Effector memory CD8-positive, alpha-beta T cell (primary cell): ENCODE measurements at regions not wholly inside any gene's neighbourhood (a gene's known extent, or its start where the extent isn't known, plus 50 kb on each side); places are given as distances from the start of the nearest gene placed in this dataset.
"Not testable (repeated sequence)": the region's sequence is repeated elsewhere in the genome, so short reads cannot be mapped to it uniquely, and the experiment has no call there.

ENCODE experiments used
- ATAC-seq: fragments of 150-1000 bp; cut with Tn5 transposase; replicated peaks from 2 replicates; pipeline ENCODE4 v1.10.0; 2021; ENCODE audit warnings: mild to moderate bottlenecking, moderate library complexity
- DNase-seq, 3 experiments: peaks; one replicate each; pipeline ENCODE4 v3.0.0; 2021
- H3K27ac Mint-ChIP-seq, 2 donors: one replicate each; pipeline ENCODE4 v1.8.0; 2022; ENCODE audit warnings: mild to moderate bottlenecking in 2 of 2, mixed read lengths in 2 of 2, moderate library complexity in 2 of 2
- H3K27me3 Mint-ChIP-seq, 2 donors: one replicate each; pipeline ENCODE4 v1.8.0; 2022; ENCODE audit warnings: mixed read lengths in 2 of 2
- H3K36me3 Mint-ChIP-seq: one replicate; pipeline ENCODE4 v1.8.0; 2022; ENCODE audit warnings: mild to moderate bottlenecking, moderate library complexity, mixed read lengths; ENCODE audit not compliant: insufficient read depth
- H3K4me1 Mint-ChIP-seq, 2 donors: one replicate each; pipeline ENCODE4 v1.8.0; 2022; ENCODE audit warnings: low read depth in 2 of 2, mixed read lengths in 2 of 2
- H3K4me3 Mint-ChIP-seq, 2 donors: one replicate each; pipeline ENCODE4 v1.8.0; 2022; ENCODE audit warnings: mild to moderate bottlenecking in 2 of 2, mixed read lengths in 2 of 2, moderate library complexity in 2 of 2
- H3K9me3 Mint-ChIP-seq, 2 donors: one replicate each; pipeline ENCODE4 v1.8.0; 2022; ENCODE audit warnings: mixed read lengths in 2 of 2

DNA sequence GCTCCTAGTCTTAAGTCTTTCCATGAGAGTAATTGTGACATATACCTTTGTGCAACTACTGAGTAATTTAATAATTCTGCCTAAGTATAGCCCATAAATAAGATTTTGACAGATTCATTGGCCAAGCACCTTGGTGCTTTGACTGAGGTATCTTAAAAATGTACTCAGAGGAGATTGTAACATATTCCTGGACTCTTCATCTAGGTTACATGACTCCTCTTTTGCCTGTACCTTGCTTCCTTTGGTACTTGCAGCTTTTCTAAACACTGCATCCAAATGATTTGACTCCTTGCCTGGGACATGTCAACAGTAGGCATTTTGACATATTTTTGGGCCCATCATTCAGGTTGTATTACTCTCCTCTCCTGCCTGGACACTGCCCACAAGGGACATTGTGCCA lies 1125.0 kb upstream of the AMELY start:
- Mint-ChIP-seq H3K36me3 (no peaks in the 10 kb centered on the region), H3K4me3 (no peak overlapping the region), H3K27me3 (no peaks in the 10 kb centered on the region), H3K4me1 (no peaks in the 10 kb centered on the region), H3K9me3 (no peaks in the 10 kb centered on the region), H3K27ac (no peak overlapping the region)
- no peak for DNase-seq
- ATAC-seq: no peak

DNA sequence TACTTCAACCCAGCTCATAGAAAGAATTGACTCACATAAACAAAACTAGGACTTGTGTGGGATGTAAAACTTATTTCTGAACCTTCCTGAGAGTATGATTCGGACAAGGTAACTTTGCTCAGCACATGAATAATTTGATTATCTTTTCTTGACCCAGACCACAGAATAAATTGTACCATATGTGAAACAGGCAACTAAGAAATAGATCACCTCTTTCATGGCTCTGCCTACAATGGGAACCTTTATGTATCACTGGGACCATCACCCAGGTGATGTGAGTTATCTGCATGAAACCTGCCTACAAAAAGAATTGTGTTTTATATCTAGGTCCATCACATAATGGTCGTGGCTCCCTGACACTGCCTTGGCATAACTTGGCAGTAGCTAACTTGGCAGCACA lies 1124.1 kb upstream of the AMELY start:
- no peak for ATAC-seq
- Mint-ChIP-seq H3K9me3 (no peaks in the 10 kb centered on the region), H3K36me3 (no peaks in the 10 kb centered on the region)

DNA sequence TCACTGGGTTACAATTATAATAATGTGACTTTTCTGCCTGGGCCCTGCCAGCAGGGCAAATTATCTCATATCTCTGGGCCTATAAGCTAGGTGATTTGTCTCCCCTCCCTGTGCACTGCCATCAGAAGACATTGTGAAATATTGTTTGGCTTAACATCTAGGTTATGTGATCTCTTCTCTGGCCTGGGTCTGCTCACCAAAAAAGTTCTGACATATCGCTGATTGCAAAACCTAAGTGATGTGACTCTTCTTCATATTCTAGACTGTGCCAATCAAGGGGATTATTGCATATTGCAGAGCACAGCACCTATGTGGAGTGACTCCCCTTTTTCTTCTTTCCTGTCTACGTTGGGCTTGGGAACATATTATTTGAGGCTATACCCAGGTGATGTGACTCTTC lies 1123.1 kb upstream of the AMELY start:
- DNase-seq (no peak), ATAC-seq (no peak)
- H3K4me1 Mint-ChIP-seq: no peaks in the 10 kb centered on the region
- H3K27ac Mint-ChIP-seq: no peak overlapping the region
- H3K4me3 Mint-ChIP-seq: no peak overlapping the region
- H3K36me3 Mint-ChIP-seq: no peaks in the 10 kb centered on the region
- no peaks in the 10 kb centered on the region for H3K27me3 Mint-ChIP-seq
- no peaks in the 10 kb centered on the region for H3K9me3 Mint-ChIP-seq

More for the DNA sequence above, 1124.1 kb upstream of the AMELY start:
- Mint-ChIP-seq H3K27ac (no peak overlapping the region), H3K4me1 (no peaks in the 10 kb centered on the region), H3K4me3 (no peak overlapping the region), H3K27me3 (no peaks in the 10 kb centered on the region)
- DNase-seq: no peak

DNA sequence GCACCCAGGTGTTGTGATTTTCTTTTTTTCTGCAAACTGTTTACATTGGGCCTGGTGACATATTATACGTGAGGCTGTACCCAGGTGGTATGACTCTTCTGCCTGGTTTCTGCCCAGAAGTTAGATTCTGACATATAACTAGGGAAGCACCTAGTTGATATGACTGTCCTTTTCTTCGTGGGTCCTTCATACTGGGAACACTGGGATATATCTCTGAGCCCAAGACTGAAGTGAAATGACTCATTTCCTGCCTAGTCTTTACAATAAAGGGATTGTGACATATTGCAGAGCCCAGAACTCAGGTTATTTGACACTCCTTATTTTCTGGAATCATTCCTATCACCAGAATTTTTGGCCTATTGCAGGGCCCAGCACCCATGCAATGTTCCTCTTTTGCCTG lies 1121.6 kb upstream of the AMELY start:
- no peaks in the 10 kb centered on the region for H3K27me3 Mint-ChIP-seq
- H3K36me3 Mint-ChIP-seq: no peaks in the 10 kb centered on the region
- H3K4me3 Mint-ChIP-seq: no peak overlapping the region
- DNase-seq (no peak), ATAC-seq (no peak)
- no peak overlapping the region for H3K27ac Mint-ChIP-seq
- no peaks in the 10 kb centered on the region for H3K4me1 Mint-ChIP-seq
- no peaks in the 10 kb centered on the region for H3K9me3 Mint-ChIP-seq

DNA sequence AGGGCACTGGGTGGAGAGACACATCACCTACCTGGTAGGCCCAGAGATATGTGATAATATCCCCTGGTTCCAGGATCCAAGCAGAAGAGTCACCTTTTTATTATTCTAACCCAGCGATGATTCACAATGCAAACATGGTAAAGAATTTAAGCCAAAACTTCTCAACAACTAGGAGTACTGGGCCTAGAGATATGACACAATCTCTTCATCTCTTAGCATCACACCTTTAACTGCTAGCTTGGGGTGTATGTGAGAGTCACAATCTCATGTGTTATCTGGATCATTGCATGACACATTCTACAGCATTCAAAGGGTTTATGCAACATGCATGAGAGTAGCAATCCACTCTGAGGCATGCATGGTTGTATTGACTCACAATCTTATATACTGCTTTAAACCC lies 1109.0 kb upstream of the AMELY start:
- Mint-ChIP-seq H3K4me1 (no peaks in the 10 kb centered on the region), H3K9me3 (no peaks in the 10 kb centered on the region), H3K27me3 (no peaks in the 10 kb centered on the region), H3K4me3 (no peak overlapping the region), H3K27ac (no peak overlapping the region), H3K36me3 (no peaks in the 10 kb centered on the region)
- ATAC-seq (no peak), DNase-seq (no peak)

DNA sequence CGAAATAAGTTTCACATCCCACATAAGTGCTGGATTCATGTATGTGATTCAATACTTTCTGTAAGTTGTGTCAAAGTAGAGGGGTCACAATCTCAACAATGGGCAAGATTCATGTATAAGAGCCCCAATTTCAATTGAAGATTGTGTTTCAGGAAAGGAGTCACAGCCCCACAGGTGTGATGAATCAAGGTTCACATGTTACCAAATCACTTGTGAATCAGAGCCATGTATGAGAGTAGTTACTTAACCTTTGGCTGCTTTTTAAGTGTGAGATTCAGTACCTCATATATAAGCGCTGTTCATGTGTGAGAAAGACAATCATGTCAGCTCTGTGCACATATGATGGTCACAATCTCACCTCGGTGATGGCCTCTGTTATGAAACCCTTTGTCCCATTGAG lies 1100.0 kb upstream of the AMELY start:
- no peak for DNase-seq
- Mint-ChIP-seq H3K36me3 (no peaks in the 10 kb centered on the region), H3K27me3 (no peaks in the 10 kb centered on the region), H3K4me1 (no peaks in the 10 kb centered on the region), H3K4me3 (no peak overlapping the region), H3K9me3 (no peaks in the 10 kb centered on the region), H3K27ac (no peak overlapping the region)
- ATAC-seq: no peak

DNA sequence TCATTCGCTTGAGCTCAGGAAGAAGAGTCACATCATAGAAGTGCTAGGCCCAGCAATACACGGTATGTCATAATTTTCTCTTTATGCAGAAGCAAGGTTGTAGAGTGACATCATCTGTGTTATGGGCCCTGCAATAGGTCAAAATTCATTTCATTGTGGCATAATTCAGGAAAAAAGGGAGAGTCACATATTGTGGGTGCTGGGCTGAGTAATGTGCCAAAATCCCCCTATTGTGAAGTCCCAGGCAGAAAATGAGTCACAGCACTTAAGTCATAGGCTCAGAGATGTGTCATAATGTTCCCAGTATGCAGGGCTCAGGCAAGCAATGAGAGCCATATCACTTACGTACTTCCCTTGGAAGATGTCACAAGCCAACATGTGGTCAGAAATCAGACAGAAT lies 1092.6 kb upstream of the AMELY start:
- Mint-ChIP-seq H3K9me3 (no peaks in the 10 kb centered on the region), H3K4me1 (no peaks in the 10 kb centered on the region), H3K27ac (no peak overlapping the region), H3K36me3 (no peaks in the 10 kb centered on the region), H3K4me3 (no peak overlapping the region), H3K27me3 (no peaks in the 10 kb centered on the region)
- DNase-seq (no peak), ATAC-seq (no peak)

DNA sequence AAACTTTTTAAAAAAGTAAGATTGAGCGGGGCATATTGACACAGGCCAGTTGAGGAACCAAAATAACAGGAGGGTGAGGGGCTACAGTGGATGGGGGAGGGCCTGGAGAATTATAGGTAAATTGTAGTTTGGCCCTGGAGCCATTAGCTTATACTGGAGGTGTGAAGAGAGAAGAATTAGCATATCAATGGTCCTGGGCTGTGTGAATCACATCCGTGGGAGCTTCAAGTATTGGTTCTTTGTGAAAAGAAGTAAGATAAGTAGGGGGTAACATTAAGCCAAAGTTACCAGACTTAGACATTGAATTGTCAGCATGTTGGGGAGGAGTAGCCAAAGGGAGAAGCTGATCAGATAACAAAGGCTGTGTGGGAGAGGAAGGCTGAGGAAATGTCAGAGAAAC lies 1085.2 kb upstream of the AMELY start:
- no peak overlapping the region for H3K4me3 Mint-ChIP-seq
- DNase-seq (no peak), ATAC-seq (no peak)
- no peak overlapping the region for H3K27ac Mint-ChIP-seq
- H3K27me3 Mint-ChIP-seq: peaks cover 8 to 15% of the 10 kb centered on the region in 2 donors
- no peaks in the 10 kb centered on the region for H3K36me3 Mint-ChIP-seq
- peaks cover 0 to 4% of the 10 kb centered on the region in 2 donors for H3K9me3 Mint-ChIP-seq
- H3K4me1 Mint-ChIP-seq: no peaks in the 10 kb centered on the region

DNA sequence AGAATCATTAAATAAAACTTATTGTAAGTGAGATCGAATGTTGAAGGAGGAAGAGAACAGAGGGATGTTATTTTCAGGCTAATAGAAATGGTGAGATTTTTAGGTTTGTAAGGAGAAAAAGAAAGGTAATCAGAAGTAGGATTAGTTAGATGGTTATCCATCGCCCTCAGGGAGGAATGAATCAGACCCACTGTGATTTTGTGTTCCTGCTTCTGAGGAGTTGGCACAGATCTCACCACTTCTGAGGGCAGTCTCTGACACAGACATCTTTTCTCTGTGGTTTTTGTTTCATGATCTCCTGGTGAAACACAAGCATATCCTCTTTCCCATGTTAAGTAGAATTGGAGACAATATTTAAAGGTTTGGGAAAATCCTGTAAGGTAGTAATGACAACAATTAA lies 1083.2 kb upstream of the AMELY start:
- H3K4me3 Mint-ChIP-seq, H3K9me3 Mint-ChIP-seq, ATAC-seq, DNase-seq, H3K27ac Mint-ChIP-seq, H3K36me3 Mint-ChIP-seq, H3K4me1 Mint-ChIP-seq: not testable (repeated sequence)
- H3K27me3 Mint-ChIP-seq: peaks cover 8 to 15% of the 10 kb centered on the region in 2 donors

DNA sequence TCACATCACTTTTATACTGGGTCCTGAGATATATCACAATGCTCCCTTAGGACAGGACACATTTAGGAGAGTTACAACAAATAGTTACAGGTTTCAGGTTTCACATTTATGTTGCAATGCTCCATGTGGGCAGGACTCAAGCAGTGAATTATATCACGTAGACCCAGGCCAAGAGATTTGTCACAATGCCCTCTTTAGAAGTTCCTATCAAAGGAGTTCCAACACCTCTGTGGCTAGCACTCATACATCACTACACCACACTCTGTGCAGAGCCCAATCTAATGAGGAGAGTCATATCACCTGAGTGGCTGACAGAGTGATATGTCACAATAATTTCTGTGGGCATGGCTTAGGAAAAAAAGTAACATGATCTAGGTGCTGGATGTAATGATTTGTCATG lies 1068.2 kb upstream of the AMELY start:
- Mint-ChIP-seq H3K36me3 (no peaks in the 10 kb centered on the region), H3K27ac (no peak overlapping the region), H3K4me1 (no peaks in the 10 kb centered on the region), H3K9me3 (no peaks in the 10 kb centered on the region), H3K27me3 (peaks cover 0 to 6% of the 10 kb centered on the region in 2 donors), H3K4me3 (no peak overlapping the region)
- ATAC-seq: no peak
- no peak for DNase-seq

DNA sequence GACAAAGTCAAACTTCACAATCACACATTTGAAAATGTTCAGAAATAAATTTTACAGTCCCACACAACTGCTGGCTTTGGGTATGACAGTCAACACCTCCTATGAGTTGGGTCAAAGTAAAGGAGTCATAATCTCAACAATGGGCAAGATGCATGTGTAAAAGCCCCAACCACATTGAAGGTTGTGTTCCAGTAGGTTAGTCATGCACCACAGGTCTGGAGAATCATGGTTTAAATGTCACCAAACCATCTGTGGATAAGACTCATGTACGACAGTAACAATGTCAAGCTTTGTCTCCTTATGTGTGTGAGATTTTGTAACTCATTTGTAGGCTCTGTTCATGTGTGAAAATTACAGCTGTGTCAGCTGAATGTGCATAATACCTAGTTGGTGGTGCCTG lies 1065.7 kb upstream of the AMELY start:
- no peak for ATAC-seq
- H3K4me1 Mint-ChIP-seq: no peaks in the 10 kb centered on the region
- H3K27ac Mint-ChIP-seq: no peak overlapping the region
- H3K27me3 Mint-ChIP-seq: no peaks in the 10 kb centered on the region
- H3K4me3 Mint-ChIP-seq: no peak overlapping the region
- H3K36me3 Mint-ChIP-seq: no peaks in the 10 kb centered on the region
- no peaks in the 10 kb centered on the region for H3K9me3 Mint-ChIP-seq
- DNase-seq: no peak

DNA sequence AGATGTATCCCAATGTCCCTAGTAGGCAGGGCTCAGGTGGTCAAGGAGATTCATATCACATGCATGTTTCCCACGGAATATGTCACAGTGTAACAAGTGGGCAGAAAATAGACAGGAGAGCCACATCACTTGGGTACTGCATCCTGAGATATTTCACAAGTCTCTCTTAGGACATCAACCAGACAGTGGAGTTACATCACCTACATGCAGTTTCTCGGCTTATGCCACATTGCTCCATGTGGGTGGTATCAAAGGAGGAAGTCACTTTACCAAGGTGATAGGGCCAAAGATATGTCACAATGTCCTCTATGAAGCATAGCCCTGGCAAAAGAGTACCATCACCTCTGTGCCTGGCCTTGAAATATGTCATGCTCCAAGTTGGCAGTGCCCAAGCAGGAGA lies 1056.7 kb upstream of the AMELY start:
- Mint-ChIP-seq H3K9me3 (no peaks in the 10 kb centered on the region), H3K4me3 (no peak overlapping the region), H3K36me3 (no peaks in the 10 kb centered on the region), H3K4me1 (no peaks in the 10 kb centered on the region), H3K27ac (no peak overlapping the region), H3K27me3 (no peaks in the 10 kb centered on the region)
- DNase-seq (no peak), ATAC-seq (no peak)

DNA sequence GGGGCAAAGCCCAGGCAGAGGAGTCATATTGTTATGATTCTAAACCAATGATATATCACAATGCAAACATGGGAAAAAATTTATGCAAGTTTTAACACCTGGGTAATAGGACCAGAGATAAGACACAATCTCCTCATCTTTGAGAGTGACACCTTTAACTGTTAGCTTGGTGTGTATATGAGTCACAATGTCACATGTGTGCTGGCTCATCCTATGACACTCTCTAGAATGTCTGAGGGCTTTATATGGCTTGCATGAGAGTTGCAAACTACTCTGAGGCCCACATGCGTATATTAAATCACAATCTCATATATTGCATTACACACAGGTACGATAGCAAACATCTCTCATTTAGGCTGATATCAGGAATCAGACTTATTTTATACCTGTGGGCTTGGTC lies 1055.4 kb upstream of the AMELY start:
- Mint-ChIP-seq H3K9me3 (no peaks in the 10 kb centered on the region), H3K4me3 (no peak overlapping the region), H3K36me3 (no peaks in the 10 kb centered on the region), H3K4me1 (no peaks in the 10 kb centered on the region), H3K27me3 (no peaks in the 10 kb centered on the region), H3K27ac (no peak overlapping the region)
- DNase-seq: no peak
- ATAC-seq: no peak

DNA sequence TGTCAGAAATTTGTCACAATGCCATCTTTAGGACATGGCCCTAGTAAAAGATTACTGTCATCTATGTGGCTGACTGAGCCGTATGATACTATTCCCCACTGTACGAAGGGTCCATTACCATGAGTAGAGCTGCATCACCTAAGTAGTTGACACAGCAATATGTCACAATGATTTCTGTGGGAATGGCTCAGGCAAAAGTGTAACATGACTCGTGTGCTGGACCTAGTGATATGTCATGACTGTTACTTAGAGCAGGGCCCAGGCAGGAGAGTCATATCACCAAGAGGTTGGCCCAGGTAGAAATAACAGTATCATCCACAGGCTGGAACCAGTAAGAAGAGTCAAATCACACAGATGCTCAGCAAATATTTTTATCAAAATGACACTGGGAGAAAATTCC lies 1051.8 kb upstream of the AMELY start:
- peaks cover 7 to 8% of the 10 kb centered on the region in 2 donors for H3K27me3 Mint-ChIP-seq
- H3K4me3 Mint-ChIP-seq: no peak overlapping the region
- H3K27ac Mint-ChIP-seq: no peak overlapping the region
- no peaks in the 10 kb centered on the region for H3K36me3 Mint-ChIP-seq
- ATAC-seq (no peak), DNase-seq (no peak)
- H3K4me1 Mint-ChIP-seq: no peaks in the 10 kb centered on the region
- H3K9me3 Mint-ChIP-seq: no peaks in the 10 kb centered on the region

DNA sequence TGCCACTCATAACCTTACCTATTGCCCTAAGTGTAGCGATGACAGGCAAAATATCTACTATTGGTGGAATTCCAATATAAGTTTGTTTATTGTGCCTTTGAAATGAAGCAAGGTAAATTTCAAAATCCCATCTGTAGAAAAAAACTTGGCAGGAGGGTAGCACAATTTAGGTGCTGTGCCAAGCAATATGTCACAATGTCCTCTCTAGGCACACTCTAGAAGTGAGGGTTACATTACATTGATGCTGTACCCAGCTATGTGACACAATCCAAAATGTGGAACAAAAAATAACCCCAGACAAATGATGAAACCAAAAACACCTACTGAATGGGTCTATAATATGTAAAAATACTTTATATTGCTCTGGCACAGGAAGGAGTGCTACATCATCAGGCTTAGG lies 1050.8 kb upstream of the AMELY start:
- Mint-ChIP-seq H3K4me3 (no peak overlapping the region), H3K4me1 (no peaks in the 10 kb centered on the region), H3K27me3 (peaks cover 11 to 18% of the 10 kb centered on the region in 2 donors), H3K36me3 (no peaks in the 10 kb centered on the region), H3K27ac (no peak overlapping the region), H3K9me3 (no peaks in the 10 kb centered on the region)
- DNase-seq (no peak), ATAC-seq (no peak)
